ENCODE measurements at regions not wholly inside any gene's neighbourhood (a gene's known extent, or its start where the extent isn't known, plus 50 kb on each side); places are given as distances from the start of the nearest gene placed in this dataset.

- DNase-seq (no peak), ATAC-seq (no peak)
- peaks cover 7 to 52% (median 9%) of the 10 kb centered on the region in 9 donors for H3K9me3 Mint-ChIP-seq
- POLR2A ChIA-PET = no interaction called here
- H3K27me3 Mint-ChIP-seq = peaks cover 1 to 19% (median 5%) of the 10 kb centered on the region in 5 donors
- no peak overlapping the region for H3K4me3 Mint-ChIP-seq
- no peaks in the 10 kb centered on the region for H3K36me3 Mint-ChIP-seq
- no peak overlapping the region for H3K27ac Mint-ChIP-seq
- H3K4me1 Mint-ChIP-seq = no peaks in the 10 kb centered on the region
Measured at GRCh38 chr13:106302843-106303242, 232.6 kb downstream of the EFNB2 start.

GRCh38 chr13:106302011-106302410 lies 233.5 kb downstream of the EFNB2 start:
- DNase-seq = no peak
- Mint-ChIP-seq H3K4me1 (no peaks in the 10 kb centered on the region), H3K36me3 (no peaks in the 10 kb centered on the region), H3K4me3 (no peak overlapping the region), H3K27me3 (peaks cover 1 to 19% (median 7%) of the 10 kb centered on the region in 5 donors), H3K9me3 (peaks cover 4 to 45% (median 9%) of the 10 kb centered on the region in 9 donors), H3K27ac (no peak overlapping the region)
- ATAC-seq = no peak
- POLR2A ChIA-PET = no interaction called here

GRCh38 chr13:106299621-106300020 lies 235.8 kb downstream of the EFNB2 start:
- POLR2A ChIA-PET = no interaction called here
- Mint-ChIP-seq H3K9me3 (peaks cover 0 to 28% (median 4%) of the 10 kb centered on the region in 9 donors), H3K4me1 (no peaks in the 10 kb centered on the region), H3K36me3 (no peaks in the 10 kb centered on the region), H3K27ac (no peak overlapping the region), H3K4me3 (no peak overlapping the region), H3K27me3 (peaks cover 0 to 26% (median 9%) of the 10 kb centered on the region in 5 donors)
- DNase-seq (no peak), ATAC-seq (no peak)

- Mint-ChIP-seq H3K9me3 (peaks cover 0 to 13% (median 0%) of the 10 kb centered on the region in 9 donors), H3K36me3 (no peaks in the 10 kb centered on the region), H3K4me1 (no peaks in the 10 kb centered on the region), H3K4me3 (no peak overlapping the region), H3K27ac (no peak overlapping the region), H3K27me3 (peaks cover 0 to 26% (median 9%) of the 10 kb centered on the region in 5 donors)
- ATAC-seq (no peak), DNase-seq (no peak)
- POLR2A ChIA-PET = no interaction called here
Measured at GRCh38 chr13:106297283-106297682, 238.2 kb downstream of the EFNB2 start.

- Mint-ChIP-seq H3K4me3 (no peak overlapping the region), H3K36me3 (no peaks in the 10 kb centered on the region), H3K4me1 (no peaks in the 10 kb centered on the region), H3K27me3 (peaks cover 0 to 27% (median 9%) of the 10 kb centered on the region in 5 donors), H3K27ac (no peak overlapping the region), H3K9me3 (peaks cover 0 to 13% (median 0%) of the 10 kb centered on the region in 9 donors)
- no peak for DNase-seq
- ATAC-seq = no peak
- POLR2A ChIA-PET = no interaction called here
Measured at GRCh38 chr13:106296723-106297122, 238.7 kb downstream of the EFNB2 start.

GRCh38 chr13:106295971-106296370 lies 239.5 kb downstream of the EFNB2 start:
- Mint-ChIP-seq H3K4me1 (no peaks in the 10 kb centered on the region), H3K27me3 (peaks cover 0 to 30% (median 10%) of the 10 kb centered on the region in 5 donors), H3K36me3 (no peaks in the 10 kb centered on the region), H3K9me3 (peaks cover 0 to 9% (median 0%) of the 10 kb centered on the region in 9 donors), H3K4me3 (no peak overlapping the region), H3K27ac (no peak overlapping the region)
- ATAC-seq (no peak), DNase-seq (no peak)
- POLR2A ChIA-PET = no interaction called here

GRCh38 chr13:106291006-106291405 lies 244.5 kb downstream of the EFNB2 start:
- no peak overlapping the region for H3K4me3 Mint-ChIP-seq
- ATAC-seq = no peak
- H3K27me3 Mint-ChIP-seq = peaks cover 2 to 37% (median 12%) of the 10 kb centered on the region in 5 donors
- H3K4me1 Mint-ChIP-seq = no peaks in the 10 kb centered on the region
- H3K9me3 Mint-ChIP-seq = peaks cover 0 to 16% (median 0%) of the 10 kb centered on the region in 9 donors
- no peak for DNase-seq
- POLR2A ChIA-PET = no interaction called here
- no peak overlapping the region for H3K27ac Mint-ChIP-seq
- no peaks in the 10 kb centered on the region for H3K36me3 Mint-ChIP-seq

GRCh38 chr13:106287351-106287750 lies 248.1 kb downstream of the EFNB2 start:
- Mint-ChIP-seq H3K4me3 (no peak overlapping the region), H3K4me1 (no peaks in the 10 kb centered on the region), H3K36me3 (no peaks in the 10 kb centered on the region), H3K27ac (no peak overlapping the region), H3K9me3 (peaks cover 0 to 16% (median 0%) of the 10 kb centered on the region in 9 donors), H3K27me3 (peaks cover 2 to 29% (median 10%) of the 10 kb centered on the region in 5 donors)
- no peak for DNase-seq
- POLR2A ChIA-PET = no interaction called here
- no peak for ATAC-seq

GRCh38 chr13:106286811-106287210 lies 248.7 kb downstream of the EFNB2 start:
- Mint-ChIP-seq H3K4me3 (no peak overlapping the region), H3K9me3 (peaks cover 0 to 16% (median 0%) of the 10 kb centered on the region in 9 donors), H3K36me3 (no peaks in the 10 kb centered on the region), H3K4me1 (no peaks in the 10 kb centered on the region), H3K27ac (no peak overlapping the region), H3K27me3 (peaks cover 2 to 29% (median 10%) of the 10 kb centered on the region in 5 donors)
- DNase-seq (no peak), ATAC-seq (no peak)
- POLR2A ChIA-PET = no interaction called here

GRCh38 chr13:106284358-106284757 lies 251.1 kb downstream of the EFNB2 start:
- Mint-ChIP-seq H3K27me3 (peaks cover 0 to 8% (median 3%) of the 10 kb centered on the region in 5 donors), H3K4me1 (no peaks in the 10 kb centered on the region), H3K4me3 (no peak overlapping the region), H3K36me3 (no peaks in the 10 kb centered on the region), H3K27ac (no peak overlapping the region), H3K9me3 (peaks cover 0 to 7% (median 0%) of the 10 kb centered on the region in 9 donors)
- DNase-seq (no peak), ATAC-seq (no peak)
- POLR2A ChIA-PET = no interaction called here

- no peaks in the 10 kb centered on the region for H3K36me3 Mint-ChIP-seq
- no peak for DNase-seq
- ATAC-seq = no peak
- peaks cover 0 to 2% (median 0%) of the 10 kb centered on the region in 9 donors for H3K9me3 Mint-ChIP-seq
- H3K4me1 Mint-ChIP-seq = no peaks in the 10 kb centered on the region
- H3K4me3 Mint-ChIP-seq = no peak overlapping the region
- peaks cover 0 to 6% (median 0%) of the 10 kb centered on the region in 5 donors for H3K27me3 Mint-ChIP-seq
- POLR2A ChIA-PET = no interaction called here
- H3K27ac Mint-ChIP-seq = no peak overlapping the region
Measured at GRCh38 chr13:106281426-106281825, 254.0 kb downstream of the EFNB2 start.

GRCh38 chr13:106277484-106278154 lies 257.8 kb downstream of the EFNB2 start:
- Mint-ChIP-seq H3K4me3 (no peak overlapping the region), H3K36me3 (no peaks in the 10 kb centered on the region), H3K4me1 (no peaks in the 10 kb centered on the region), H3K27ac (no peak overlapping the region), H3K9me3 (peaks cover 0 to 3% (median 0%) of the 10 kb centered on the region in 9 donors), H3K27me3 (peaks cover 0 to 3% (median 0%) of the 10 kb centered on the region in 5 donors)
- POLR2A ChIA-PET = no interaction called here
- DNase-seq (no peak), ATAC-seq (no peak)

- no peak for ATAC-seq
- Mint-ChIP-seq H3K27ac (no peak overlapping the region), H3K27me3 (peaks cover 0 to 3% (median 0%) of the 10 kb centered on the region in 5 donors), H3K4me3 (no peak overlapping the region), H3K9me3 (peaks cover 0 to 3% (median 0%) of the 10 kb centered on the region in 9 donors), H3K4me1 (no peaks in the 10 kb centered on the region), H3K36me3 (no peaks in the 10 kb centered on the region)
- POLR2A ChIA-PET = no interaction called here
- no peak for DNase-seq
Measured at GRCh38 chr13:106276876-106277275, 258.6 kb downstream of the EFNB2 start.

Measured in naive thymus-derived CD8-positive, alpha-beta T cell (primary cell).